Neutrophil (primary cell): ENCODE measurements at regions not wholly inside any gene's neighbourhood (a gene's known extent, or its start where the extent isn't known, plus 50 kb on each side); places are given as distances from the start of the nearest gene placed in this dataset.

Source experiments
- H3K27ac ChIP-seq: fragments of 200-600 bp; sonication (generic); 2 replicates; pipeline ENCODE4 v1.5.1; 2016; ENCODE audit warnings: mild to moderate bottlenecking, moderate library complexity
- H3K27me3 ChIP-seq: fragments of 200-600 bp; sonication (generic); 2 replicates; pipeline ENCODE4 v1.6.0; 2016; ENCODE audit warnings: mild to moderate bottlenecking
- H3K36me3 ChIP-seq: fragments of 200-600 bp; sonication (generic); 2 replicates; pipeline ENCODE4 v1.5.1; 2017
- H3K4me1 ChIP-seq, 2 experiments: fragments of 200-600 bp in 1 of 2; sonication (generic) in 1 of 2; 1 replicate in 1 of 2; 2 replicates in 1 of 2; pipeline versions ENCODE4 v1.5.1 to v1.6.1; 2013 to 2016; ENCODE audit warnings: low read depth in 1 of 2, low read length in 1 of 2, mild to moderate bottlenecking in 1 of 2, moderate library complexity in 1 of 2; ENCODE audit not compliant: control insufficient read depth in 1 of 2, insufficient read depth in 1 of 2
- H3K4me3 ChIP-seq, 2 experiments: fragments of 200-600 bp in 1 of 2; sonication (generic) in 1 of 2; 1 replicate in 1 of 2; 2 replicates in 1 of 2; pipeline ENCODE4 v1.5.1; 2013 to 2016; ENCODE audit warnings: low read depth in 1 of 2, low read length in 1 of 2, mild to moderate bottlenecking in 1 of 2, moderate library complexity in 1 of 2
- H3K9me3 ChIP-seq: fragments of 200-600 bp; sonication (generic); 2 replicates; pipeline ENCODE4 v1.5.1; 2016
- CTCF ChIP-seq: fragments of 200-600 bp; sonication (generic); IDR thresholded peaks from 2 replicates; pipeline ENCODE4 v1.5.1; 2016; ENCODE audit warnings: antibody characterized with exemption

- H3K4me1 ChIP-seq: no peaks in the 10 kb centered on the region
- H3K4me3 ChIP-seq: no peak overlapping the region
- no peaks in the 10 kb centered on the region for H3K27me3 ChIP-seq
- H3K27ac ChIP-seq: no peak overlapping the region
- no peak for TF ChIP-seq CTCF
- H3K9me3 ChIP-seq: no peaks in the 10 kb centered on the region
- H3K36me3 ChIP-seq: no peaks in the 10 kb centered on the region
Observed at GRCh38 chr13:59475911-59476310, 687.8 kb downstream of the DIAPH3 start.

- Histone ChIP-seq H3K27me3 (no peaks in the 10 kb centered on the region), H3K27ac (no peak overlapping the region), H3K9me3 (no peaks in the 10 kb centered on the region), H3K4me1 (no peaks in the 10 kb centered on the region), H3K36me3 (no peaks in the 10 kb centered on the region), H3K4me3 (no peak overlapping the region)
- TF ChIP-seq CTCF: no peak
Observed at GRCh38 chr13:59476366-59476765, 687.4 kb downstream of the DIAPH3 start.

GRCh38 chr13:59477011-59477410 is 686.7 kb downstream of the DIAPH3 start:
- H3K36me3 ChIP-seq: no peaks in the 10 kb centered on the region
- H3K4me3 ChIP-seq: no peak overlapping the region
- H3K27ac ChIP-seq: no peak overlapping the region
- no peak for TF ChIP-seq CTCF
- no peaks in the 10 kb centered on the region for H3K9me3 ChIP-seq
- H3K27me3 ChIP-seq: no peaks in the 10 kb centered on the region
- no peaks in the 10 kb centered on the region for H3K4me1 ChIP-seq

GRCh38 chr13:59478908-59479307 is 684.8 kb downstream of the DIAPH3 start:
- H3K4me3 ChIP-seq: no peak overlapping the region
- H3K36me3 ChIP-seq: no peaks in the 10 kb centered on the region
- no peak for TF ChIP-seq CTCF
- H3K9me3 ChIP-seq: no peaks in the 10 kb centered on the region
- no peak overlapping the region for H3K27ac ChIP-seq
- H3K27me3 ChIP-seq: no peaks in the 10 kb centered on the region
- H3K4me1 ChIP-seq: no peaks in the 10 kb centered on the region

- H3K27ac ChIP-seq: no peak overlapping the region
- no peaks in the 10 kb centered on the region for H3K9me3 ChIP-seq
- no peak for TF ChIP-seq CTCF
- no peaks in the 10 kb centered on the region for H3K27me3 ChIP-seq
- no peaks in the 10 kb centered on the region for H3K4me1 ChIP-seq
- H3K4me3 ChIP-seq: no peak overlapping the region
- no peaks in the 10 kb centered on the region for H3K36me3 ChIP-seq
Observed at GRCh38 chr13:59479629-59480028, 684.1 kb downstream of the DIAPH3 start.
